MCF 10A (cell line): ENCODE measurements at regions not wholly inside any gene's neighbourhood (a gene's known extent, or its start where the extent isn't known, plus 50 kb on each side); places are given as distances from the start of the nearest gene placed in this dataset.

Source experiments
- BruUV-seq: library from RNA; stranded (reverse); fragments of 400-500 nt; replicated peaks from 2 replicates; lab custom pipeline; 2021; lab: Mats Ljungman, UMichigan
- CTCF ChIA-PET: fragments of 300-600 bp; sonication (Branson Sonifier 250); formaldehyde crosslinking; extraction: SDS; loops from one replicate; lab custom pipeline; 2021; ENCODE audit warnings: antibody characterized with exemption, inconsistent platforms; lab: Yijun Ruan, JAX
- POLR2A ChIA-PET: fragments of 300-600, 350-650 bp; sonication (Branson Sonifier 250); formaldehyde crosslinking; extraction: SDS; loops from one replicate; lab custom pipeline; 2020; ENCODE audit warnings: antibody characterized with exemption, inconsistent platforms; lab: Yijun Ruan, JAX
- DNase-seq: peaks from one replicate; pipeline ENCODE4 v3.0.0-alpha.2; 2018; ENCODE audit not compliant: unreplicated experiment
- H3K27ac Mint-ChIP-seq: one replicate; pipeline ENCODE4 v1.8.0; 2022; ENCODE audit warnings: mild to moderate bottlenecking, low read depth, mixed read lengths; ENCODE audit not compliant: unreplicated experiment
- H3K27me3 Mint-ChIP-seq: one replicate; pipeline ENCODE4 v1.8.0; 2022; ENCODE audit warnings: mixed read lengths; ENCODE audit not compliant: insufficient read depth, unreplicated experiment
- H3K36me3 Mint-ChIP-seq: one replicate; pipeline ENCODE4 v1.8.0; 2022; ENCODE audit warnings: mild to moderate bottlenecking, moderate library complexity, mixed read lengths; ENCODE audit not compliant: insufficient read depth, unreplicated experiment
- H3K4me1 Mint-ChIP-seq: one replicate; pipeline ENCODE4 v1.8.0; 2022; ENCODE audit warnings: mixed read lengths; ENCODE audit not compliant: insufficient read depth, unreplicated experiment
- H3K4me3 Mint-ChIP-seq: one replicate; pipeline ENCODE4 v1.8.0; 2022; ENCODE audit warnings: mild to moderate bottlenecking, moderate library complexity, mixed read lengths; ENCODE audit not compliant: unreplicated experiment
- H3K9me3 Mint-ChIP-seq: one replicate; pipeline ENCODE4 v1.8.0; 2022; ENCODE audit warnings: mixed read lengths; ENCODE audit not compliant: unreplicated experiment
- CTCF ChIP-seq: fragments of 200-600 bp; IDR thresholded peaks from one replicate; pipeline ENCODE4 v1.8.0; 2022; ENCODE audit warnings: antibody characterized with exemption, mild to moderate bottlenecking; ENCODE audit not compliant: unreplicated experiment
- intact Hi-C: fragments of 100-400 bp; cut with micrococcal nuclease; formaldehyde crosslinking; loops from 2 replicates; pipeline ENCODE4 v1.14.1; 2022

- ChIA-PET CTCF (interaction anchor here (0.6 to 1.9 kb wide), 2 partner anchors 38 to 45 kb away, joined by 3 to 5 read pairs; no protein-coding TSS in a partner anchor), POLR2A (no interaction called here)
- Mint-ChIP-seq H3K27ac (no peak overlapping the region), H3K4me1 (no peaks in the 10 kb centered on the region), H3K27me3 (no peaks in the 10 kb centered on the region), H3K36me3 (peaks cover 6% of the 10 kb centered on the region), H3K4me3 (no peak overlapping the region), H3K9me3 (no peaks in the 10 kb centered on the region)
- BruUV-seq: no TSS peak
- no peak for DNase-seq
- intact Hi-C loops: no loop called here
- TF ChIP-seq CTCF: no peak
Measured at GRCh38 chr1:24998563-24999245, 68.6 kb upstream of the RUNX3 start.

GRCh38 chr1:24996983-24997893 lies 67.2 kb upstream of the RUNX3 start:
- H3K4me1 Mint-ChIP-seq: no peaks in the 10 kb centered on the region
- intact Hi-C loops: no loop called here
- no peak for TF ChIP-seq CTCF
- H3K4me3 Mint-ChIP-seq: no peak overlapping the region
- no peak overlapping the region for H3K27ac Mint-ChIP-seq
- peaks cover 6% of the 10 kb centered on the region for H3K36me3 Mint-ChIP-seq
- no peak for DNase-seq
- H3K9me3 Mint-ChIP-seq: no peaks in the 10 kb centered on the region
- no TSS peak for BruUV-seq
- CTCF ChIA-PET: interaction anchor here (0.6 kb wide), 1 partner anchor 15 kb away, joined by 4 read pairs; no protein-coding TSS in a partner anchor
- POLR2A ChIA-PET: no interaction called here
- H3K27me3 Mint-ChIP-seq: peaks cover 9% of the 10 kb centered on the region

- intact Hi-C loops: no loop called here
- no TSS peak for BruUV-seq
- Mint-ChIP-seq H3K9me3 (no peaks in the 10 kb centered on the region), H3K4me3 (no peak overlapping the region), H3K27ac (no peak overlapping the region), H3K36me3 (peaks cover 6% of the 10 kb centered on the region), H3K4me1 (no peaks in the 10 kb centered on the region), H3K27me3 (peaks cover 17% of the 10 kb centered on the region)
- ChIA-PET CTCF (interaction anchor here (0.6 kb wide), 1 partner anchor 40 kb away, joined by 3 read pairs; no protein-coding TSS in a partner anchor), POLR2A (interaction anchor here (0.6 kb wide), 1 partner anchor 251 kb away, joined by 3 read pairs; the partner anchor contains the start of gene RSRP1)
- no peak for DNase-seq
- no peak for TF ChIP-seq CTCF
Measured at GRCh38 chr1:24996456-24996855, 66.4 kb upstream of the RUNX3 start.

GRCh38 chr1:24995661-24996060 lies 65.6 kb upstream of the RUNX3 start:
- Mint-ChIP-seq H3K36me3 (peaks cover 6% of the 10 kb centered on the region), H3K27me3 (peaks cover 25% of the 10 kb centered on the region), H3K9me3 (no peaks in the 10 kb centered on the region), H3K4me3 (no peak overlapping the region), H3K27ac (no peak overlapping the region), H3K4me1 (no peaks in the 10 kb centered on the region)
- no TSS peak for BruUV-seq
- ChIA-PET CTCF (interaction anchor here (0.7 kb wide), 1 partner anchor 73 kb away, joined by 3 read pairs; no protein-coding TSS in a partner anchor), POLR2A (no interaction called here)
- no peak for DNase-seq
- TF ChIP-seq CTCF: no peak
- intact Hi-C loops: no loop called here
